Activated CD4-positive, alpha-beta T cell treated with anti-CD3 and anti-CD28 coated beads for 48 hours (primary cell): ENCODE measurements at regions not wholly inside any gene's neighbourhood (a gene's known extent, or its start where the extent isn't known, plus 50 kb on each side); places are given as distances from the start of the nearest gene placed in this dataset.

Experiments used
- DNase-seq: peaks from one replicate; pipeline ENCODE4 v3.0.0-alpha.2; 2020

- DNase-seq, result no peak
Measured at GRCh38 chr13:43985422-43986072, 105.8 kb downstream of the LACC1 start.

GRCh38 chr13:43986421-43986981, 106.8 kb downstream of the LACC1 start:
- DNase-seq, result no peak

GRCh38 chr13:43988302-43988701, 108.6 kb downstream of the LACC1 start:
- DNase-seq, result no peak

GRCh38 chr13:43990021-43990420, 110.3 kb downstream of the LACC1 start:
- no peak for DNase-seq

- DNase-seq, result no peak
Measured at GRCh38 chr13:43990829-43991228, 111.1 kb downstream of the LACC1 start.

- no peak for DNase-seq
Measured at GRCh38 chr13:43991773-43992201, 112.1 kb downstream of the LACC1 start.

GRCh38 chr13:43992211-43992610, 112.5 kb downstream of the LACC1 start:
- DNase-seq, result no peak

GRCh38 chr13:43994999-43995859, 115.5 kb downstream of the LACC1 start:
- no peak for DNase-seq

GRCh38 chr13:43996221-43996620, 116.5 kb downstream of the LACC1 start:
- DNase-seq, result no peak

- no peak for DNase-seq
Measured at GRCh38 chr13:44003481-44003880, 123.8 kb downstream of the LACC1 start.

- no peak for DNase-seq
Measured at GRCh38 chr13:44004878-44005277, 125.2 kb downstream of the LACC1 start.

GRCh38 chr13:44007451-44007850, 127.7 kb downstream of the LACC1 start:
- no peak for DNase-seq

GRCh38 chr13:44011036-44011435, 131.3 kb downstream of the LACC1 start:
- DNase-seq, result no peak

GRCh38 chr13:44012910-44013757, 133.4 kb downstream of the LACC1 start:
- no peak for DNase-seq

- no peak for DNase-seq
Measured at GRCh38 chr13:44013758-44014291, 134.1 kb downstream of the LACC1 start.

- DNase-seq, result no peak
Measured at GRCh38 chr13:44014501-44014900, 134.8 kb downstream of the LACC1 start.

- no peak for DNase-seq
Measured at GRCh38 chr13:44015118-44015517, 135.4 kb downstream of the LACC1 start.

- DNase-seq, result no peak
Measured at GRCh38 chr13:44015811-44016210, 136.1 kb downstream of the LACC1 start.

GRCh38 chr13:44017756-44018309, 138.1 kb downstream of the LACC1 start:
- DNase-seq, result no peak

- no peak for DNase-seq
Measured at GRCh38 chr13:44019651-44020050, 139.9 kb downstream of the LACC1 start.

GRCh38 chr13:44021422-44021821, 141.7 kb downstream of the LACC1 start:
- no peak for DNase-seq

- no peak for DNase-seq
Measured at GRCh38 chr13:44022196-44022595, 142.5 kb downstream of the LACC1 start.
